Activated B cell treated with CpG ODN at 0.5 μM for 24 hours (primary cell): ENCODE measurements at regions not wholly inside any gene's neighbourhood (a gene's known extent, or its start where the extent isn't known, plus 50 kb on each side); places are given as distances from the start of the nearest gene placed in this dataset.

ENCODE experiments used
- ATAC-seq: fragments of 200-7000 bp; cut with Tn5 transposase; one replicate; pipeline ENCODE4 v1.10.0; 2021; ENCODE audit warnings: low read depth, mild to moderate bottlenecking, moderate library complexity
- CTCF ChIA-PET: fragments of 350-600 bp; sonication (Branson Sonifier 250); formaldehyde crosslinking; loops from one replicate; lab custom pipeline; 2021; ENCODE audit warnings: antibody characterized with exemption; lab: Charles Lee
- POLR2A ChIA-PET: fragments of 350-600 bp; sonication (Branson Sonifier 250); formaldehyde crosslinking; loops from one replicate; lab custom pipeline; 2021; ENCODE audit warnings: antibody characterized with exemption; lab: Charles Lee
- DNase-seq: peaks from one replicate; pipeline ENCODE4 v3.0.0; 2022
- H3K27ac Mint-ChIP-seq: one replicate; pipeline ENCODE4 v1.8.0; 2020; ENCODE audit warnings: mixed read lengths
- H3K27me3 Mint-ChIP-seq: one replicate; pipeline ENCODE4 v1.8.0; 2021; ENCODE audit warnings: mixed read lengths
- H3K36me3 Mint-ChIP-seq: one replicate; pipeline ENCODE4 v1.8.0; 2021; ENCODE audit warnings: low read depth, mixed read lengths
- H3K4me1 Mint-ChIP-seq: one replicate; pipeline ENCODE4 v1.8.0; 2021; ENCODE audit warnings: mixed read lengths
- H3K4me3 Mint-ChIP-seq: one replicate; pipeline ENCODE4 v1.8.0; 2020; ENCODE audit warnings: mild to moderate bottlenecking, mixed read lengths
- H3K9me3 Mint-ChIP-seq: one replicate; pipeline ENCODE4 v1.8.0; 2020; ENCODE audit warnings: mixed read lengths
- intact Hi-C: fragments of 100-400 bp; cut with micrococcal nuclease; formaldehyde crosslinking; loops from one replicate; pipeline ENCODE4 v1.15.1; 2024
- TF ChIP-seq, protein P1 (sequence below): fragments of 200-600 bp; IDR thresholded peaks from one replicate; pipeline ENCODE4 v1.8.0; 2022; ENCODE audit warnings: antibody characterized with exemption, mild to moderate bottlenecking

DNA sequence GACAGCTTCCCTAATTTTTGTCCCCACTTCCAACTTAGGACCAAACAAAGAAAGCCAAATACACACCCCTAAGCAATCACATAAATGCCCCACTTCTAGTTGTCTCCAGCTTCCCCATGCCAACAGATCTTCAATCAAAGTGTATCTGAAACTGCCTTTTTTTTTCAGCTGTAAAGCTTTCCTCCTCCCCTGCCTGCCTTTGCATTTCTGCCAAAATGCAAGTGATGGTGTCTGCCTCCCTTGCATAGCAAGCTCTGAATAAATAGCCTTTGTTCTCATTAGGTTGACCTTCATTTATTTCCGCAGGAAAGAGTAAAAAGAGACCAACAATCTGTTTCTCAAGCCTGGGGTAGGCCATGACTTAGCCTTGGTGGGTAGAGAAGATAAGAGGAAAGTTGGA lies 459.4 kb downstream of the GPAM start:
- intact Hi-C loops: no loop called here
- ChIA-PET CTCF (no interaction called here), POLR2A (no interaction called here)
- peaks cover 2% of the 10 kb centered on the region for H3K9me3 Mint-ChIP-seq
- DNase-seq: no peak
- no peaks in the 10 kb centered on the region for H3K4me1 Mint-ChIP-seq
- TF ChIP-seq, protein P1, sequence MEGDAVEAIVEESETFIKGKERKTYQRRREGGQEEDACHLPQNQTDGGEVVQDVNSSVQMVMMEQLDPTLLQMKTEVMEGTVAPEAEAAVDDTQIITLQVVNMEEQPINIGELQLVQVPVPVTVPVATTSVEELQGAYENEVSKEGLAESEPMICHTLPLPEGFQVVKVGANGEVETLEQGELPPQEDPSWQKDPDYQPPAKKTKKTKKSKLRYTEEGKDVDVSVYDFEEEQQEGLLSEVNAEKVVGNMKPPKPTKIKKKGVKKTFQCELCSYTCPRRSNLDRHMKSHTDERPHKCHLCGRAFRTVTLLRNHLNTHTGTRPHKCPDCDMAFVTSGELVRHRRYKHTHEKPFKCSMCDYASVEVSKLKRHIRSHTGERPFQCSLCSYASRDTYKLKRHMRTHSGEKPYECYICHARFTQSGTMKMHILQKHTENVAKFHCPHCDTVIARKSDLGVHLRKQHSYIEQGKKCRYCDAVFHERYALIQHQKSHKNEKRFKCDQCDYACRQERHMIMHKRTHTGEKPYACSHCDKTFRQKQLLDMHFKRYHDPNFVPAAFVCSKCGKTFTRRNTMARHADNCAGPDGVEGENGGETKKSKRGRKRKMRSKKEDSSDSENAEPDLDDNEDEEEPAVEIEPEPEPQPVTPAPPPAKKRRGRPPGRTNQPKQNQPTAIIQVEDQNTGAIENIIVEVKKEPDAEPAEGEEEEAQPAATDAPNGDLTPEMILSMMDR: no peak
- no peak overlapping the region for H3K4me3 Mint-ChIP-seq
- H3K36me3 Mint-ChIP-seq: no peaks in the 10 kb centered on the region
- no peak for ATAC-seq
- H3K27me3 Mint-ChIP-seq: no peaks in the 10 kb centered on the region
- no peak overlapping the region for H3K27ac Mint-ChIP-seq

DNA sequence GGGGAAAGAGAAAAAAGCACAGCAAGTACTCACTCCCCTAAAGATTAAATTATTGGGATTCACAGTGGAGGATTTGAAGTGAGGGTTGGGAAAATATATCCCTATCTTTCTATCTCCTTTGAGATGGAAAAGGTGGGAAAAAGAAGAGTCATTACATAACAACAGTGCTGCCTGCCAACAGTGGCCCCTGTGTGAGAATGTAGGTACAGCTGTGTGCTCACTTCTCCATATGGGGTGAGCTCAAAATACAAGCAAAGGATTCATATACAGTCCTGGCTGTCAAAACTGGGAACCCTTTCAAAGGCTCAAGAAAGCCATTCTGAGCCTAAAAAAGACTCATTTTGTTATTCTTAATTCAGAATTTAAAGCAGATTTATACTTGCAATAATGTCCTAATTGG lies 458.5 kb downstream of the GPAM start:
- ATAC-seq: no peak
- intact Hi-C loops: no loop called here
- CTCF ChIA-PET: no interaction called here
- H3K9me3 Mint-ChIP-seq: peaks cover 2% of the 10 kb centered on the region
- TF ChIP-seq, protein P1: no peak
- no peaks in the 10 kb centered on the region for H3K36me3 Mint-ChIP-seq
- no peak for DNase-seq
- no peak overlapping the region for H3K4me3 Mint-ChIP-seq
- POLR2A ChIA-PET: no interaction called here
- no peak overlapping the region for H3K27ac Mint-ChIP-seq
- H3K4me1 Mint-ChIP-seq: no peaks in the 10 kb centered on the region
- no peaks in the 10 kb centered on the region for H3K27me3 Mint-ChIP-seq

DNA sequence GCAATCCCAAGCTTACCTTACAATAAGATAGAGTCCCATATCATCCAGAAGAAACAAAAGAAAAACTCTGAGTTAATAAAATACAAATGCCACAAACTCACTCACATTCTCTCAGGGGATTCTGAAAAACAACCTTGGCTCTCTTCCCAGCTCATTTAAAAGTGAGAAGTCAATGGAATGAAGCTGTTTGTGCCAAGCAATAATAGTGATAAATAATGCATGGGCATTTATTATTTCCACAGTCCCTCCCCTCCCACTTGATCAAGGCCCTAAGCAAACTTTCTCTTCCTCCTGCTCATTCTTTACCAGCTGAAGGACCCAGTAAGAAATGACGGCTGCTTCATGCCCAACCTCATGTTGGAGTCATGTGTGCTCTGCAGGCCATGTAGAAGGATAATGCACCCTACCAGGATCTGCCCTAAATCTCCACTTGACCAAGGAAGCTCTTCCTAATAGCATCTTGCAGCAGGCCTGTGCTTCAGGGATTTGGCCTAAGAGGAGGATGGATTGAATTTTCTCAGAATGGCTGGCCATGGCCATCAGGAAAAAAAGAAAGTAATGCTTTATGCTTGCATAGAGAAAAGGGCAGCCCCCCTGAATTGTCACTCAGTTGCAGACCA lies 451.3 kb downstream of the GPAM start:
- H3K4me1 Mint-ChIP-seq: no peaks in the 10 kb centered on the region
- ATAC-seq (no peak), DNase-seq (no peak)
- ChIA-PET CTCF (no interaction called here), POLR2A (no interaction called here)
- TF ChIP-seq, protein P1: no peak
- no peak overlapping the region for H3K27ac Mint-ChIP-seq
- no peaks in the 10 kb centered on the region for H3K9me3 Mint-ChIP-seq
- intact Hi-C loops: no loop called here
- H3K27me3 Mint-ChIP-seq: no peaks in the 10 kb centered on the region
- H3K36me3 Mint-ChIP-seq: no peaks in the 10 kb centered on the region
- H3K4me3 Mint-ChIP-seq: no peak overlapping the region

DNA sequence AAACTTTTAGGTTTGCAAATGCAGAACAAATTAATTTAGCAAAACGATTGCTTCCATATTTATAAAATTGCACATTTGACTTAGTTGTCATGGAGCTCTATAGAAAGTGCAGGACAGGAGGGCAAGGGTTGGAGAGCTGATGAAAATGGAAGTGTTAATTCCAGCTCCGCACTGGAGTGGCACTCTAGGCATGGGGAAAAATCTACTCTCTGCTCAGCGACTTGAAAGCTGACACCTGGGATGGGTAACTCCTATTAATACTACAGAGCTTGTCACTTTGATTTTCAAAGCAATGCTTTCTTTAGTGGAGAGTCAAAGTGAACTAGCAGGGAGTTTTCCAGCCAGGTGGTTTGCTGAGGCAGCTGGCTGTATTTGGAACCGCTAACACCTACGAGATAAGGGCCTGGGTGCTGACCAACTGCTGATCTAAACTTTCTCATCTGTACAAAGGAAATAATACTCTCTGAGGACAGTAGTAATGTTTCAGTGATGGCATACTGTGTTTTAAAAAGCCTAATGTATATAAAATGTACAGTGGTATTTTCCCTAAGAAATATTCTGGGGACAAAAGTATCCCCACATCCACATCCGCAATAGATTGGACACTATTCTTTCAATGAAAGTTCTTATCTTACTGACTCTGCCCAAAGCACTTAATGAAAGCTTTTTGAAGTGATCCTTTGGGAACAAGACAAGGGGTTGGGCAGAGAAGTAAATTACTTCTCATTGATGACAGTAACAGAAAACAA lies 444.3 kb downstream of the GPAM start:
- intact Hi-C loops: no loop called here
- POLR2A ChIA-PET: no interaction called here
- H3K9me3 Mint-ChIP-seq: no peaks in the 10 kb centered on the region
- H3K27ac Mint-ChIP-seq: no peak overlapping the region
- no peak overlapping the region for H3K4me3 Mint-ChIP-seq
- H3K27me3 Mint-ChIP-seq: no peaks in the 10 kb centered on the region
- ATAC-seq (no peak), DNase-seq (no peak)
- no peaks in the 10 kb centered on the region for H3K4me1 Mint-ChIP-seq
- CTCF ChIA-PET: no interaction called here
- no peaks in the 10 kb centered on the region for H3K36me3 Mint-ChIP-seq
- TF ChIP-seq, protein P1: no peak

DNA sequence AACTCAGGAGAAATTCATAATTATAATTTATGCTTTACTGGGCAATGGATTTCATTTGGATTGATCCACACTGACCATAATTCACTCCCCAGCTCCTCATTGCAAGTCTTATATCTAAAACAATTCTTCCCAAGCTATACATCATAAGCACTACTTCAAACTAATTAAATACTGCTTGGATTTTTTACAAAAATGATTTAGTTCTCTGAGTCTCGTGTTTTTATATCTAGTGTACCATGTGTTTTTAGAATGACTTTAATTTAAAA lies 443.8 kb downstream of the GPAM start:
- ChIA-PET POLR2A (no interaction called here), CTCF (no interaction called here)
- ATAC-seq (no peak), DNase-seq (no peak)
- H3K9me3 Mint-ChIP-seq: no peaks in the 10 kb centered on the region
- intact Hi-C loops: no loop called here
- no peaks in the 10 kb centered on the region for H3K4me1 Mint-ChIP-seq
- H3K27ac Mint-ChIP-seq: no peak overlapping the region
- TF ChIP-seq, protein P1: no peak
- no peak overlapping the region for H3K4me3 Mint-ChIP-seq
- H3K27me3 Mint-ChIP-seq: no peaks in the 10 kb centered on the region
- no peaks in the 10 kb centered on the region for H3K36me3 Mint-ChIP-seq
